HG02610 (cell line): ENCODE measurements at regions not wholly inside any gene's neighbourhood (a gene's known extent, or its start where the extent isn't known, plus 50 kb on each side); places are given as distances from the start of the nearest gene placed in this dataset.

Source experiments
- ATAC-seq: cut with Tn5 transposase; IDR thresholded peaks from one replicate; pipeline ENCODE4 v1.9.1; 2021; ENCODE audit warnings: mild to moderate bottlenecking, moderate library complexity; ENCODE audit not compliant: unreplicated experiment

DNA sequence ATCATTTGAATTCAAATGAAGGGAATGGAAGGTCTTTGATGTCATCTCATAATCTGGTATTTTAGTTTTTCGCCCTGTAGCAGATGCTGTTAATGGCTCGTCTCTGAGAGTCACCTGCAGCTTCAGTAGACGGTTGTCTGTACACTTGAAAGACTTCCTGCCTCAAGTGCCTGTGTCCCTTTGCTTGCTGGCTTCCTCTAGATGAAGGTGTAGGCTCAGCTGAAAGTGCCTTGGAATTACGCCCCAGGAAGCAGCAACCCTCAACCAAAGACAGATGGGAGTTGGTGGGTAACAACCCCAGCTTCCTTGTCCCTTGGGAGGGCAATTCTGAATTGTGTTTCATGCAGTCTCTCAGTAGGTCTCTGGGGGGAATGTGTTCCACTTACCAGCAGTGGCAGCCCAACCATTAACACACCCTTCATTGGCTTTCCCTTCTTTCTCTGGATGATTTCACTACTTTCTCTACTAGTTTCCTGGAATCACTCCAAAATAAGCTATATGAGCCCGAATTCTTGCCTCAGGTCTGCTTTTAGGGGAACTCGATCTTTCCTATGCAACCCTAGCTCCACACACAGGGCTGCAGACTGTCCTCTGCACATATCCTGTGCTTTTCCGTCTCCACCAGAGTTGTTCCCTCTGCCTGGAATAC is 395.6 kb downstream of the DMAC1 start:
- ATAC-seq: no peak

DNA sequence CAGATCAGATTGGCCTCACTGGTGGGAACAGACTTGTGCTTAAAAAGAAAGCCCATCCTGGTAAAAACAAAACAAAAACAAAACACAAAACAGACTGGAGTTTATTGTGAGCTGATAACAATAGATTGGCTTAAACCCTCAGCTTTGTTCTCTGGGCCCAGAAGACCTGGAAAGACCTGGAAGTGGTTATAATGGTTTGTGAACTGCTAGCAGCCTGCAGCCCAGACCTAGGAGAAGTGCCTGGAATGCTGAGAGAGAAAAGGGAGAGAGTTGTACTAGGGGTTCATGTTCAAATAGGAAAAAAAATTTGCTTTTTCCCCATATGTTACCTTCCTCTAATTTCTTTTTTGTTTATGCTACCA is 396.6 kb downstream of the DMAC1 start:
- ATAC-seq: no peak

DNA sequence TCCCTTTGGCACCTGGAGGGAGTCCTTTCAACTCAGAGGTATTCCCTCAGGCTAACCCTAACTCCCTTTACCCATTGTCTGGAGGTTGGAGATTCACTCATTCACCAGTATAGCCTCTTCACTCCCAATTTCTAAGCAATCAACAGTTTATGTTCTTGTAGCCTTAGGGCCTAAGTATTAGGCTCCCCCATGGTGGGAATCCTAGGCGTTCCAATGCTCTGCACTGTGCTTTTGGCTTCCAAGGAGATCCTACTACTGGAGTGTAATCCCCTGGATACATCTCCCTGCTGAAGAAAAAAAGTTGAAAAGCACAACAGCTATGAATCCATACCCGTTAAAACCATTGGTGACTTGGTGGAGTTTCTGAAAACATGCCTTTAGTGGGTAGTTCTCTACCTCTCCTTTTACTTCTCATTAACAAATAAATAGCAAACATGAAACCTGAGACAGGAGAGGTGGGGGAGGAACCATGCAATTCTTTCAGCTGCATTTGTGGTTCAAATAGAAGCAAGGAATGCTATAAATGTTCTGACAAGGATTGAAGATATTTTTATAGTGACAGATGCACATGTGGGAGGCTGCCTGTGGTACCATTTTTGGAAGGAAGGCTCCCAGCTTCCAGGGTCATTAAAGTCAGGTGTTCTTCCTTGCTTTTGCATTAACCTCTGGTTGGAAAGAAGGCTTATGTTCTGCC is 397.1 kb downstream of the DMAC1 start:
- ATAC-seq: no peak

DNA sequence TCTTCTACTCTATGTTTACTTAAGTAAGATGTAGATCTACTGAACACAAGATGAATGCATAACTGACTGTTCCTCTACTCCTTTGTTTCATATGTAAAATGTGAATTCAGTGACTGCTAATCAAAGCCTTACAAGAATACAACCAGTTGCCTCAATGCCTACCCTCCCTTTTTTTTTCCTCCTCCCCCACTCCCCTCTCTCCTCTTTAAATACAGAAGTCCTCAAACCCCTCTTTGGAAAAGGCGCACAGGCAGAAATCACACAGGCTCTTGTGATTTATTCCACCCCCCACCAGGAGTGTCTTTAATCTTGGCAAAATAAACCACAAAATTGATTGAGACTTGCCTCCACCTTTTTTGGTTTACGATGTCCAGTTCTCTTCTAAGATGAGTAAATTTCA is 398.5 kb downstream of the DMAC1 start:
- ATAC-seq: no peak

DNA sequence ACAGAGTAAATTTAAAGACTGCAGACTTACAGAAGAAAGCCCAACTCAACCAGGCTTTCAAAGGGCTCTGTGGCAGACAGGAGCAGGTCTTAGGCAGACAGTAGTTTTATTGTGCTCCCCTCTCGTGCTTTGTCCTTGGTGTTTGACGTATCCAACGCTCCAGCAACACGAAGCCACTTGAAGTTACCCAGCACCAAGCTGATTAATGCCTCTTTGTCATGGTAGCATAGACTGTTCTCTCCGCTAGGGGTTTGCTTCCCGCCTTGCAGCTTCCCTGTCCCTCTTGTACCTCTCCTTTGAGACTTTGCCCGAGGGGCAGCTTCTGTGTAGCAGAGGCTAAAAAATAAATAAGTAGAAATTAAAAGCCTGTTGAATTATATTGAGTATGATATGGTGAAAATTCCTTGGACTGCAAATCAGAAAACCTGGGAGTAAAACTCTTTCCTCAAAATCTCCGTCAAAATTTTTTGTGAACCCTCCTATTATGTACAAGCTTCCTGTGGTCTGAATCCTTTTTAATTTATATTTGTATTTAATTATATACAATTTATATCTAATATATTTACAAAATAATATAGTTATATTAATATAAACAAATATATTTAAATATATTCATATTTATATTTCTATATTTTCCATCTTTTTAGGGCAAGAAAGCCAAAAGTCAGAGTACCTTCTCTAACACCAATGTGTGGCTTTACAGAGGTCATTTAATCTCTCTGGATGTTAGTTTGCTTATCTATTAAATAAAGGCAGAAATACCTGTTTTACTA is 405.4 kb downstream of the DMAC1 start:
- no peak for ATAC-seq

DNA sequence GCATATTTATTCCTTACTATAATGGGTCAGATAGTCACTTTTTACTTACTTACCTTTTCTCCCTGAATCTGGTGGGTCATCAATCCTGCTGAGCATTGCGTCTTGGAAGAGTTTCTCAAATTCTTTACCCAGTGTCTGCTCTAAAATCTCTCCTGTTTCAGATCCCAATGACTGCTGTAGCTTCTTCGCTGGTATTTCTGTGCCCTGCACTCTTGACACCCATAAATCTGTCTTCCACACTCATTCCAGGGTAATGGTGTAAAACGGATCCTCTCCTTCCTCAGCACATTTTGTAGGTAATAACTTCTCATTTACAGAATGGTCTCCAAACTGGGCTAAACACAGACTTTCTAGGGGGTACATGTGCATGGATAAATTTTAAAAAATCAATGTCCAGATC is 407.4 kb downstream of the DMAC1 start:
- no peak for ATAC-seq

DNA sequence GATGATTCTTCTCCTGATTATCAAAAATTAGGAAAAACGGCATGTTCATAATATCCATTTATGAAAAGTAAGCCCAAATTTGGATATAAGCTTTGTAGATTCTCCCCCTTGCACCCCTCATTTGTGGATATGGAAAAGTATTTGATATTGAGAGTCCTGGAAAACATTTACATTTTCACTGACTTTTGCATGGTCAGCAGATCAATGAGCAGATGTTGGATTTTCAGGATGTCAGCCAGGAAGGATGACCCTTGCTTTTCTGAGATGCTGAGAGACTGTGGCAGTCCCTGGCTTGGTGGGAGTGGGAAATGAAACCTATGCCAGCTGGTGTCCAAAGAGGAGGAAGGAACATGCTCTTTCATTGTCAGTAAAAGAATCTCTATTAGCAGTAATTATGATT is 410.8 kb downstream of the DMAC1 start:
- ATAC-seq: no peak

DNA sequence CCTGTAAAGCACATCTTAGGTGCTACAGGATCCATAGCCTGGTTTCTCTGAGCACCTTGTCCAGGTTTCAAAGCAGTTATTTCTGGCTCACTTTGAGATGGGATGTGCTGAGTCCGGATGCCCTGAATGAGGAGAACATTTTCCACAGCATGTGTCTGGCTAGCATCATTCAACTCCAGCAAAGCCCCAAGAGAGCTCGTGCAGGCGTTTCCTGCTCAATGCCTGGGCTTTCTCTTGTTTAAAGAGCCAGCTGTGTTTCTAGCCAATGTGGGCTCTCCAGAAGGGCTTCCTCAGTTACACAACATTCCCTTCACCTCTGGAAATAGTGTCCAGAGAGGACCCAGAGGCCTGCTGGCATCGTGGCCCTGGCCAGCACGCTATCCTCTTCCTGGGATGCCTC is 411.7 kb downstream of the DMAC1 start:
- ATAC-seq: no peak

DNA sequence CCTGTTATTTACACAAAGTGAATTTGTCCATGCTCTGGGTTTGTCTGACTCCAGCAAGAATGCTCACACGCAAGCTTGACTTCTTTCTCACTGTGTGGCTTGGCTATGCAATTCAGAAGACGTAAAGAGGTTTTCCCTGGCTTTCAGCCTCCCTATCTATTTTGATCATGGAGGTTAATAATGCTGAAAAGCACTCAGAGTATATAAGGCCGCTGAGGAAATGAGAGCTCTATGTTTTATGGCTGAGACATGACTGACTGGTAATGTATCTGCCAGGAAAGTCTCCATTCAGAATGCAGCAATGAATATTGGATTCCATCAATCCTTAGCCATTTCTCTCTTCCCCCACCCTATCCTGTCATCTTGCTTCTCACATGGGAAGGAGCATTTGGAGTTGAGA is 417.3 kb downstream of the DMAC1 start:
- ATAC-seq: no peak

DNA sequence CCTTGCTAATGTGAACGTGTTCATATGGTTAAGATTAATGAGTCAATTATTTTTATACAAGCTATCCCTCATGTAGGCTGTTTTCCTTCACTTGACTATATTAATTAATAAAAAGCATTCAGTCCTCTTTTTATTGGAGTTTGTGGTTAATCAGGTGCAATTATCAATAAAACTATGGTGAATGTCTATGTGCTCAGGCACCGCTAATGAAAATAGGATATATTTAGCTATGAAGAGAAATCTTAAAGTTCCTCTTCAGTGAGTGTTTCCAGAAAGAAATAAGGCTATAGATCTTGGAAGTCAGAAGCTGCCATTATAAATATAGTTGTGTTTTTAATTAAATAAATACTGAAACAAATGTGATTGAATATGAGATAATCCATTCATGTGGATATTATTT is 422.1 kb downstream of the DMAC1 start:
- no peak for ATAC-seq

DNA sequence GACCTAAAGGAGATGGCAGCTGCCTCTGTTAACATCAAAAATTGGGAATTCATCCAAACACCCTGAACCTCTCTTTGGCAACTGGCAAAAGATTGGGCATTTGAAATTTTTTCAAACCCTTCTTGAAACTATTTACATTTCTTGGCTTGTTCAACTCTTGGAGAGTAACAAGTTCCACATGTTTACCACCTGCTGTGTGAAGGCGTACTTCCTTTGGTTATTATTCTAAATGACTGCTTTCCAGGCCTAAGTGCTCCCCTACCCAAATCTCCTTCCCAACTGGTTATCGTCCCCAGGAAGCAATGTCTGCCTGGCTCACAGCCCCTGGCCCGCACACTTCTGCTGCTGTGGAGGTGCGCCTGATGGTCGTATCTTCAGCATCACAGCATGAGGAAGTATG is 422.7 kb downstream of the DMAC1 start:
- ATAC-seq: no peak

DNA sequence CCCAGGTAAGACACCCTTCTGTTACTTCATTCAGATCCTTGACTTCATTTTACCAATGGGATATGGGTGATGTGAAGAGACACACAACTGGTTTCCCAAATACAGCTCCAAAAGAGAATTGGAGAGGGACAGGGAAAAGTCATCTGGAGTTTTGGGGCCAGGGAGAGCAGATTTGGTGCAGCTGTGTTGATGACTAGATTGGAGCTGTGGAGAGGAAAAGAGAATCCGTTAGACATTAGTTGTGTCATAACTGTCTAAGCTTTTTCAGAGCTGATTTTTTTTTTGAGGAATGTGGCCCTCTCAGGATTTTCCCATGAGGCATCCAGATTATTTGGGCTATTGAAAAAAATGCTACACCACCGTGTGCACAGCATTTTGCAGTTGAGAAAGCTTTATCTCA is 423.4 kb downstream of the DMAC1 start:
- no peak for ATAC-seq

DNA sequence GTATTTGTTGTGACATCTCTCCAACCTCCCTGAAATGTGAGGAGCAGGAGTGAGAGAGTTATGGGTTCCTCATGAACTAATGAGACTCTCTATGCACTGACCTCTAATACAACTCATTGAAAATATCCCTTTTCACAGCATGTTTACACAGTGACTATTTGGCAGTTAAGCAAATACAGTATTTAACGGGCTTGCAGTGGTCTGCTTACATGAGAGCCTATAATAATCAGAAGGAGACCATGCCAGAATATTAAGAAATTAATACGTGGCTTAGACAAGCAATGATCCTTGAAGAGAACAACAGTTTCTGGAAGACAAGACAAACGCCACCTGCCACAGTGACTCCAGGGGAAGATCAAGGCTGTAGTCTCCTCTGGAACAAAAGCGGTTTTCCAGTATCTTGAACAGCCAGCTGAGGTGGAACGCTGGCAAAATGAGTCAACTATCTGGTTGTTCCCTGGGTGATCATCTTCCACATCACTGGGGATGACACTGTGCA is 424.5 kb downstream of the DMAC1 start:
- ATAC-seq: no peak

DNA sequence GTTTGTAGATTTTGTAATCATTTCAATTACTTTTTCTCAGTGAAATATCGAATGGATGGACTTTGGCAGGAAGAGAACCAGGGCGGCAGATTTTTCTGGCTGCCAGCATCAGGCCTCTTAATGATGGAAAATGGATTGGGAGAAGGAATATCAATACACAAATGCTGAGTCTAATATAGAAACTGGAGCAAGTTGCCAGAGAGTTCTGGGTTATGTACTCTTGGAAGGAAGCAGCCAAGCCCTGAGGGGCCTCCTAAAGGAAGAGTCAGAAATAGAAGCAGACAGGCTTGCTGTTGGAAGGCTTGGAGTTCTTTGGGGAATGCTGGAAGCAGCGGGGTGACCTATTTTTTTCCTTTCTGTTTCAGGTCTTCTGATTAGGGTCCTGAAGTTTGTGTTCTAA is 428.6 kb downstream of the DMAC1 start:
- ATAC-seq: no peak

DNA sequence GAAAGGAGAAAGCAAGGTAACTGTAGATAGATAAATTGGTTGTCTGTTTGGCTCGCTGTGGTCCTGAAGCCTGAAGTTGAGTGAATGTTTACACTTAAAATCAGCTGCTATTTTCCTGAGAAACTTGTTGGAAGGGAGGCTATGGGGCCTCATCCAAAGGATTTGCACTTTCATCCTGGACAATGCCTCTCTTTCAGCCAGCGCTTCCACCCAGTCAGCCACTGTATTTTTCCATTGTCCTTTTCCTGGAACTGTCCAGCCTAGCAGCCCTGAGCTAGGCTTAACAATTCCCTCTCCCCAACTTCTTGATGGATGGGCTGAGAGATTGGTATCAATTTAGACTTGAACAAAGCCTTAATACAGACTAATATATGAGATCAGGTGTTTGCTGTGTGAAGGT is 429.2 kb downstream of the DMAC1 start:
- ATAC-seq: no peak

DNA sequence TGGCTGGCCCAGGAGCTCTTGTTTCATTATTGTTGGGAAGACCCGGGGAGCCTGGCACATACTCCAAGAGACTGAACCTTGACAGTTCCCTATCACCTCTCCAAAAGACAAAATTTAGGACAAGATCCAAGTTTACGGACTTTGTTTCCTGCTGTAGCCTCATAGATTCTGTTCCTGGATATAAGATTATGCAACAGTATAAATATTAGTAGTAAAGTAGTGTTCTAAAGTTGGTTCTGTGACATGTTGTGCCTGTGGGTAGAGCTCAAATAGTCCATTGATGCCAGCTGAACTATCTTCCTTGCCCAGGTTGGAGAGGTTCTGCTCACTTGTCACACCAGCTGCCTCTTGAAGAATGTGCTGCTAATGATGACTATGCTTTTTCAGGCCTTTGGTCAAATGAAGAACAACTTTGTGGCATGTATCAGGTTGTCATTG is 430.2 kb downstream of the DMAC1 start:
- no peak for ATAC-seq

DNA sequence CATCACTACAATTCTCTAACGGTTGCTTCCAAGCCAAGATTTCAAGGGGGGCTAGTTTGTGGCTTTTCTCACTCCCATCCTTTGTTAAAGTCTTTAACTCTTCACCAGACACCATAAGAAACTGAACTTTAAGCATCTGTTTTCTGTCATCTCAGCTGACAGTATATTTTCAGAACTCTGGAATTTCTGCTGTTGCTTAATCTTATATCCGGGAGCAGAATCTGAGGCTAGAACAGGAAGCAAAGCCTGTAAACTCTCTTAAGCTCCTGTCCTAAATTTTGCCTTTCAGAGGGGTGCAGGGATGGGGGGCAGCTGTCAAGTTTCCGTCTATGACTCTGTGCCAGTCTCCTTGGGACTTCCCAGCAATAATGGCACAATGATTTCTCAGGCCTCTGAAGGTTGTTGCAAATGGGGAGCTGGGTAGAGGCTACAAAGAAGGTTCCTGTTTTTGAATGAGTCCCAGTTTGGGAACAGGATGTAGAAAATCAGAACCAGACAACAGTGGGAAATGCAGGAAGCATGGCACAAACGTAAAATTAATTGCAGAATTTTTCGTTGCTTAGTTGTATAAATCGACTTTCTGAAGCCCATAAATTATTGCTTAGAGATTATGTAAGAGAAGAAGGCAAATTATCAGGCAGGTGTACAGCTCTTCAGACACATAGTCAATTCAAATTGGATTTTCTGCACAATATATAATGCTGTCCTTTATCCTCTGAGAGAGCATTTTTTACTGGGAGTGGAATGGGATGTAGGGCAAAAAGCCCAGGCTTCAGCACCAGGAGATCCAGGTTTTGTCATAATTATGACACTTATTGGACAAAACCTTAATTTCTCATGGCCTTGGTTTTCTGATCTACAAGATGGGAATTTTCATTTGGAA is 430.9 kb downstream of the DMAC1 start:
- no peak for ATAC-seq

DNA sequence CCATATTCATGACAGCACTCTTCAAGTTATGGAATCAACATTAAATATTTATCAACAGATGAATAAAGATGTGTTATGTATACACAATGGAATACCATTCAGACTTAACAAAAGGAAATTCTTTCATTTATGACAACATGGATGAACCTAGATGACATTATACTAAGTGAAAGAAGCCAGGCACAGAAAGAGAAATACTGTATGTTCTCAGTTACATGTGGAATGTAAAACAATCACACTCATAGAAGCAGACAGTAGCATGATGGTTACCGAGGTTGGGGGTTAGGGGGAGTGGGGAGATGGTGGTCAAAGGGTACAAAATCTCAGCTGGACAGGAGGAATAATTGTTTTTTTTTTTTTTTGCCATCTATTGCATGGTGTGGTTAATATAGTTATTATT is 431.9 kb downstream of the DMAC1 start:
- no peak for ATAC-seq

DNA sequence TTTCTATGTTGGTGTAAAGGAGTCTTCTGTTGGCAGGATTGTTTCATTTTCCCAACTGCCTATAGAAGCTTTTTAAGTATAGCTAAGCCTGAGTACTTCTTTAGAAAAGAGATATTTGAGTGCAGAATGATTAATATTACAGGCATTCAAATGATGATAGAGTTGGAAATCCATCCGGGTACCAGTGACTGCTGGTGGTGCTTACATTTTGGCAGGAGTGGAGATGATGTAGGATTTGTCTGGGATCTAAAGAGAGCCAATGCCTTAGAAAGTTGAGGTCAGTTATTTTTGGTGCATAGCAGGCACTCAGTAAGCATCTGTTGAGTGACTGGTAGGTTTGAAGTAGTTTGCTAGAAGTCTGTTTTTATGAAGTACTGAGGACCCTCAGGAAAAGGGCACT is 433.5 kb downstream of the DMAC1 start:
- ATAC-seq: no peak

DNA sequence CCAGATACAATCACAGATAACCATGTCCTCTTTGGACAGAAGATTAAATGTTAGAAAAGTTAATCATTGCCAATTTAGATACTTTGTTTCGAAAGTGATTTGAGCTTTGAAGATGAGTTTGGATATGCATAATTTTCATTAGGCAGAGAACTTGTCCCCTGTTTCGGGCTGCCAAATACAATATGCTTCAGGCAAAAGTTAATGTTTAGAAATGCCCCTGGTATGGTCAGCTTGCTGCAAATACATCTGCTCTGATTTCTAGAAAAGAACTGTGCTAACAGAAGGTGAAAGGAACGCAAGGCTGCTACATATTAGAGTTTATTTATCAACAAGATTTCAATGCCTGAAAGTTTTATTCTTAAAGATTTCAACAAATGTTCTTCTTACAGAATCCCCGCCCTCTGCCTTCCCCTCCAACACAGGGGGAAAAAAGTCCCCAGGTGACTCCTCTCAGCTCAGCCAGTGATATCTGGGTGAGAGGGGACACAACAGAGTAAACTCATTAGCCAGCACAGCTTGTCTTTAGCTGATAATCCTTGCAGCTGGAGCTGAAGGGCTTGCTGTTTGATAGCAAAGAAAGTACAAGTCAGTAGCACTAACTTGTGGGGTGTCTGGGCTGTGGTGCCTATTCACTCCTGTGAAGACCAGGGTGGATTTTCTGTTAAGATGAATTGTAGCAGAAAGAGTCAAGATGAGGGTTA is 435.7 kb downstream of the DMAC1 start:
- no peak for ATAC-seq
